HG03432 (cell line): ENCODE measurements at regions not wholly inside any gene's neighbourhood (a gene's known extent, or its start where the extent isn't known, plus 50 kb on each side); places are given as distances from the start of the nearest gene placed in this dataset.
"Not testable (repeated sequence)": the region's sequence is repeated elsewhere in the genome, so short reads cannot be mapped to it uniquely, and the experiment has no call there.

Experiments used
- ATAC-seq: cut with Tn5 transposase; IDR thresholded peaks from one replicate; pipeline ENCODE4 v1.9.1; 2021; ENCODE audit warnings: mild to moderate bottlenecking, moderate library complexity; ENCODE audit not compliant: unreplicated experiment

DNA sequence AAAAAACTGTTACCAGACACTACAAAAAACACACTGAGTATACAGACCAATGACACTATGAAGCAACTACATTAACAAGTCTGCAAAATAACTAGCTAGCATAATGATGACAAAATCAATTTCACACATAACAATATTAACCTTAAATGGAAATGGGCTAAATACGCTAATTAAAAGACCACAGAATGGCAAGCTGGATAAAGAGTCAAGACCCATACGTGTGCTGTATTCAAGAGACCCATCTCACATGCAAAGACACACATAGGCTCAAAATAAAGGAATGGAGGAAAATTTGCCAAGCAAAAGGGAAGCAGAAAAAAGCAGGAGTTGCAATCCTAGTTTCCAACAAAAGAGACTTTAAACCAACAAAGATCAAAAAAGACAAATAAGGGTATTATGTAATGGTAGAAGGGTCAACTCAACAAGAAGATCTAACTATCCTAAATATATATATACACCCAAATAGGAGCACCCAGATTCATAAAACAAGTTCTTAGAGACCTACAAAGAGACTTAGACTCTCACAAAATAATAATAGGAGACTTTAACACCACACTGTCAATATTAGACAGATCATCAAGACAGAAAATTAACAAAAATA is 158.6 kb downstream of the ALDH8A1 start:
- not testable (repeated sequence) for ATAC-seq

DNA sequence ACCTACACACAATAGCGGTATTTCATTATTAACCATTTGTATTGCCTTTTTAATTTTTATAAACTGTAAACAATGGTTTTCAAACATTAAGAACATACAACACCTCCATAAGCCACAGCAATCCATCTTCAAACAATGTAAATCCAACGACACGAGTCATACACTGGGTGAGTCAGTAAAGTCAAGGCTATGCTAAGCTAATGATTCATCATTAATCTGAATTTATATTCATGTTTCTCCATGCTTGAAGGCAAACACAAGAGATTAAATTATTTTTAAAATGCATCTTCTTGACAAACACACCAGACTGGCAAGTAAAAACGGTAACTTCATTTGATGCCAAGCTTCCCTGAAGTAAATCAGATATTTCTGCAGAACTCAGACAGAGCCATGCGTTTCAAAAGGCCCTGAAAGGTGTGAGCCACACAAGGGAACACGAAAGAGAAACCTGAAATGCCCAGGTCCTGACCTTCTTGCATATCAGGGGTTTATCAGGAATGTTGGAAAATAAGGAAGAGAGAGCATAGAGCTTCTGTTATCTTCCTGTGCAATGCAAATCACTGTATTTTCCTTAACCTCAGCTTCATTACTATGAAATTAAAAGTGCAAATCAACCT is 162.5 kb downstream of the ALDH8A1 start:
- ATAC-seq = no peak

DNA sequence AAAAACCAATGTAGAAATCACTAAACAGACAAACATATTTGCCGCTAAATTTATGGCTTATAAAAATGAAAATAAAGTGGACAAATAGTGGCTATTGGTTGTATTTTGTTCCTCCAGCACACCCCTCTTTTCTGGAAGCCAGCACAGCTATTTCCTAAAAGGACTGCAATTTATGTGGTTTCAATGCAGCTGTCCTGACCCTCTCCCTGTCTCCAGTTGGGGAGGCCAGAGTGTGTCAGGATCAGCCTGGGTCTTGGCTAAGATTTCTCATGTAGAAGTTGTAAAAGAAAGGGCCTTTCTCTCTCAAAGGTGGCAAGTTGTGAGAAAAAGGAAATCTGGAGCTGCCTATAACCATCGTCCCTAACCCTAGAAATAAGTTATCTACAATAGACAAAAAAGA is 165.6 kb downstream of the ALDH8A1 start:
- no peak for ATAC-seq

DNA sequence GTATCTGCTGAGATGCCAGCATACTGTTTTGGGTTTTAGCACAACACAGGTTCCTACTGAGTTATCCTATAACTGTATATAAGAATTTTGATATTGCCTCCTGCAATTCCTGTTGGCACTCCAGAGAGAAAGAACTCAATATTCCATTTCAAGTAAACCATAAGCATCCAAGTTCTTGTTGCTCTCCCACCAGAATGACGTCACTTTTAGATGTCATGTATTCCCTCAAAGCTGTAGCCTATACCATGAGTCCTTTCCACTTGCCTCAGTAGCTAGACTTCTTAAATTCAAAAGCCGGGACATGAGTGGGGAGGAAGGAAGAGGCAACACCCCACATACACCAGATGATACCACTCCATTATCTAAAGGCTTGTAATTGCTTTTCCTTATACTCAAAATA is 171.5 kb downstream of the ALDH8A1 start:
- ATAC-seq = no peak

DNA sequence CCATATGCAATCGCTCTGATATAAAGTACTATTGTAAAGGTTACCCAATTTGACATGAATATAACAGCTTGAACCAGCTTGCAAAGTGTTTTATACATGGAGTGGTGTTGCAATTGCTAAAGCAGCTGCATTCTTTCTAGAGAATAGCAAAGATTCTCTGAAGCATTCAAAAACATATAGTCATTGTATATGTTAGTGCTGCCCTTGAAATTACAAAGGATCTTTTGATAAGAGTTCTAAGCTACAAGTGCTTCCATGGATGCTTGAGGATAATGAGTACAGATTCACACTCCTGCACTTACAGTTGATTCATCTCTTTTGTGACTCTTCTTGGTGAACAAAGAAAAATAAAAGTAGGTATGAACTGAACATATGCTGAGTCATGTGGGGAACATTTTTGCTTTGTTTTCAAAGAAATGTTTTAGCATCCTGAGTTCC is 175.7 kb downstream of the ALDH8A1 start:
- no peak for ATAC-seq

DNA sequence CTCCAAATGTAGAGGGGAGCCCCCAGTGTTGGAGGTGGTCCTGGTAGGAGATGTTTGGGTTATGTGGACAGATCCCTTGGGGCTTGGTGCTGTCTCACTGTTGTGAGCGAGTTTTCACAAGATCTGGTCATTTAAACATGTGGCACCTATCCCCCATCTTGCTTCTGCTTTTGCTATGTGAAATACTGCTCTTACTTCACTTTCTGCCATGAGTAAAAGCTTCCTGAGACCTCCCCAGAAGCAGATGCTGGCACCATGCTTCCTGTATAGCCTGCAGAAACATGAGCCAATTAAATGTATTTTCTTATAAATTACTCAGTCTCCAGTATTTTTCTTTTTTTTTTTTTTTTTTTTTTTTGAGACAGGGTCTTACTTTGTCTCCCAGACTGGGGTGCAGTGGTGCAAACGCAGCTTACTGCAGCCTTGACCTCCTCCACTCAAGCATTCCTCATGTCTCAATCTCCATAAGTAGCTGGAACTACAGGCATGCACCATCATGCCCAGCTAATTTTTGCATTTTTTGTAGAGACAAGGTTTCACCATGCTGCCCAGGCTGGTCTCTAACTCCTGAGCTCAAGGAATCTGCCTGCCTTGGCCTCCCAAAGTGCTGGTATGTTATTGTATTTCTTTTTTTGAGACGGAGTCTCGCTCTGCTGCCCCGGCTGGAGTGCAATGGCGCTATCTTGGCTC is 177.1 kb downstream of the ALDH8A1 start:
- ATAC-seq = no peak

DNA sequence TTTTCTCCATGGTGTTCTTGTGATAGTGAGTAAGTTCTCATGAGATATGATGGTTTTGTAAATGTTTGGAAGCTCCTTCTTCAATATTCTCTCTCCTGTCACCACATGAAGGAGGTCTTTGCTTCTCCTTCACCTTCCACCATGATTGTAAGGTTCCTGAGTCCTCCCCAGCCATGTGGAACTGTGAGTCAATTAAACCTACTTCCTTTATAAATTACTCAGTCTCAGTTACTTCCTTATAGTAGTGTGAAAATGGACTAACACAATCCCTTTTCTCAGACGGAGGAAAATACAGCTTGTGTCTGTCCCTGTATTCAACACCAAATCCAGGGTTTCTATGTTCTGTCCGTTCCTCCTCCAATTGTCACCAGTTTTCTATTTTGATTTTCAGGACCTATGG is 181.0 kb downstream of the ALDH8A1 start:
- no peak for ATAC-seq

DNA sequence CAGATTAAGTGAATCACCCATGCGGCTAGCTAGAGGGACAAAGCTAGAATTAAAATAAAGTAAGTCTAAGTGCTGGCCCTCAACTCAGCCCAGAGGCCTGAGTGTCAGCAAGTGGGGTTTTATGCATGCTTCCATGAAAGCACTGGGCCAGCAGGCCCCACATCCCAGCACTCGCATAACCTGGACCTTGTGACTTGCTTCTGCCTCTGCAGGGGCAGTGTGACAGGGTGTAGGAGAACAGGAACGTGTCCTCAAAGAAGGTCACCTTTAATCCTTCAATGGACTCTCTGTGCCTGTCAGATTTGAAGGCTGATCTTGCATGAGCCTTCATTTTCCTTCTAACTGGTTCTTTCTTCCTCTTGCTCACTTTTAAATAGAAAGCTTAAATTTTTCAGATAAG is 183.4 kb downstream of the ALDH8A1 start:
- ATAC-seq = no peak

DNA sequence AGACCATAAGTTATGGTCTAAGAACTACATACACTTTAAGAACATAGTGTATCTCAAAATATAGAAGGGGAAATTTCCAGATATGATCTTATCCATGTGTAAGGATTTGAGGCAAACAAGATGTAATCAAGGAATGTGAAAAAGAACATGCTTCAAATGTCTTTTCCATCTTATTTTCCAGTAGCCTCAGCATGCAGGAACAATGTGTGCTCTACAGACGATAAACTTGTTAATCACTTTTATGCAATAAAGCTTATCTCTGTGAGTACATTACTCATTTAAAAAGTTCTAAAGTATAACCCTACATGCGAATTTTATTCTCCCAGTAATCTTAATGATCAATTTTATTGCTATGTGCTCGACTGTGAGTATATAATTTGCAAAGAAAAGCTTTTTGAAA is 185.2 kb downstream of the ALDH8A1 start:
- ATAC-seq = no peak

DNA sequence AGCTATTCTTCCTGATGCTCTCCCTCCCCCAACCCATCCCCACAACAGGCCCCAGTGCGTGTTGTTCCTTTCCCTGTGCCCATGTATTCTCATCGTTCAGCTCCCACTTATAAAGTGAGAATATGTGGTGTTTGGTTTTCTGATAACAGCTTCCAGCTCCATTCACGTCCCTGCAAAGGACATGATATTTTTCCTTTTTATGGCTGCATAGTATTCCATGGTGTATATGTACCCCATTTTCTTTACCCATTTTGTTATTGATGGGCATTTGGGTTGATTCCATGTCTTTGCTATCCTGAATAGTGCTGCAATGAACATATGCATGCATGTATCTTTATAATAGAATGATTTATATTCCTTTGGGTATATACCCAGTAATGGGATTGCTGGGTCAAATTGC is 186.3 kb downstream of the ALDH8A1 start:
- ATAC-seq = not testable (repeated sequence)

DNA sequence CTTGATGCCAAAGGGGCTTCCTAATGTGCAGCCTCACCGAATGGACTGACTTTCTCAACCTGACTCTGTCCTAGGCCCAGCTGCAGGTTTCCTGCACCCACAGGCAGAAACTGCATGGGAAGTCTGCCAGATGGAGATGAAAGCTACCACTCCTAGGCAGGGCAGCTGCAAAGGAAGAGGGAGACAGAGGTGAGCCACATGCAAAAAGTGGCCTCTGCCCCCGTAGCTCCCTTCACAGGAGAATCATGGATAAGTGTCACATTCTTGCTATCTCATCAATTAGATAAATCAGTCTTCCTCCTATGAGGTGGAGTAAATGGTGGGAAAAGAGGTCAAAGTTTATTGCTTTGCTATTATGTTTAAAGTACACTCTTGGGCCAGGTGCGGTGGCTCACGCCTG is 191.3 kb downstream of the ALDH8A1 start:
- no peak for ATAC-seq

DNA sequence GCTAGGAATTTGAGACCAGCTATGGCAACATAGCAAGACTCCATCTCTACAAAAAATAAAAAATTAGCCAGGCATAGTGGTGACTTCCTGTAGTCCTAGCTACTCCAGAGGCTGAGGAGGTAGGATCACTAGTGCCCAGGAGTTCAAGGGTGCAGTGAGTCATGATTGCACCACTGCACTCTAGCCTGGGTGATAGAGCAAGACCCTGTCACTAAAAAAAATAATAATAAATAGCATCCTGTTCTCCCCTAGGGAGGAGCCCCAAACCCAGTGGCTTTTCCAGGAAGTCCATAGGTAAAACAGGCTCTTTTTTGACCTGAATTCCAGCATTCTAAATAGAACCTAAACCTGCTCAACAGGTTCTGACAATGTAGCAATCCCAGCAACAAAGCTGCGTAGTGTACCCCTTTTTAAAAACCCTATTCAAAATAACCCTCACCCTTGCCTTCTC is 192.0 kb downstream of the ALDH8A1 start:
- no peak for ATAC-seq

DNA sequence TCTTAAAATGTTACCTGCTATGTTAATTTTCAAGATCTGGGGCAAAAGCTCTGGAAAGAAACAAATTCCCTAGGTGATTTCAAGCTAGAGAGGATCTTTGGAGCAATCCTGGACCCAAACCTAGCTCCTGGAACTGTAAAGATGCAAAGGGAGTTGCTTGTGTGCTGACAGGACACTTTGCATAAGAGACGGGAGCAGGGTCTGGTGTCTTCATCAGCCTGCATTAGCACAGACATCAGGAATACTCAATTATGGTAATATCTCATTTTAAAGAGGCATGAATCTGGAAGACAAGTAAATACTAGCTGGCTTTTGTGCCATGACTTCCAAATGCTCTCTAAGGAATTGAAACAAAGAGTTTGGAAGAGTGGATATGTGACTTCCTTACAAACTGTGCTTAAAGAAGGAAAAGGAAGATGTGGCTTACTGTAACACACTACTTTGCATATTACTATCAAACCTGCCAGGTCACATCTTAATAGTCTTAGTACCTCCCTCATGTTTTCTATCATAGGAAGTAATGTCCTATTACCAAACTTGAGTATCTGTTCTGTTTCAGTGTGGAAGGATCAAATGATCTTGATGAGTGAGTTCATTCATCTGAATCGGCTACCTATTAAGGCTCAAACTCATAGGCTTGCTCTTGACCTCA is 193.4 kb downstream of the ALDH8A1 start:
- ATAC-seq = no peak

DNA sequence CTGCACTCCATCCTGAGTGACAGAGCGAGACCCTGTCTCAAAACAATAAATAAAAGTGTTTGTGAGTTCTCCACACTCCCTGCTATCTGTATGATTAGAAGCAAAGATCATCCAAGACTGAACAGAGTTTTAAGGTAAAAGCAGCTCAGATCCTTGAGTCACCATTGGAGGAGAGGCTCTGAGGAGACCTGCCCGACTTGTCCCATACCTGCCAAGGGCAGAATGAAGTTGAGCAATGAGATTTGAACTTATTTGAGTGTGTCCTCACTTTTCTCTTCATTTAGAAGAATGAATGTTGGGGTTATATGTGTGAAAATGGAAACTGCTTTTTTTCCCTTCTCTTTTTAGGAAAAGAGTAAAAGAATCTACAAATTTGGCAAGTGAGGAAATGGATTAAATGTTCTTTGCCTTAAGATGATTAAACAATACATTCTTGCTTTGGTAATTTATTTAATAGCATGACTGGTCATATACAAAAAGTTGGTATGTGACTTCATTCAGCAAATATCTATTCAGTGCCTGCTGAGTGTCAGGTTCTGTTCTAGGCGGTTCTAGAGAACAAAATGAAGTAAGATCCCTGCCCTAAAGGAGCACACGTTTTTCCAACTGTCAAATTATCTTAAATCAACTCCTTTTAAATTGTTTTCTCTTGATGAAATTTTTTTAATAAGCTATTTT is 195.7 kb downstream of the ALDH8A1 start:
- ATAC-seq = no peak

DNA sequence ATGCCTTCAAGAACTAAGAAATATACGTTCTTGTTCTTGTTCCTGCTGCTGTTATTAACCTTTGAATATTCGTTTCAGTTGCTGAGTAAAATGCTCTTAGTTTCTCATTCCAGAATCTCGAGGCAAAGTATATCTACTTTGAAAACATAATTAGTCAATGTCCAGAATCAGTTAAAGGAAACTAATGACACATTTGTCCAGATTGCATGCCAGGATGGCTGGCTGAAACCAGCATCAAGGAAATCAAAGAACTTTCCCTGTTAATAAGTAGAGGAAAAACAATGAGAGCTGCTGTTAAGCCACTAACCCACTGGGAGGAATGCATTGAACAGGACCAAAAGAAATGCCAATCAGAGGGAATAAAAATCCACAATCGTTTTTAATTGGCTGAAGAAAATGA is 196.9 kb downstream of the ALDH8A1 start:
- ATAC-seq = no peak

DNA sequence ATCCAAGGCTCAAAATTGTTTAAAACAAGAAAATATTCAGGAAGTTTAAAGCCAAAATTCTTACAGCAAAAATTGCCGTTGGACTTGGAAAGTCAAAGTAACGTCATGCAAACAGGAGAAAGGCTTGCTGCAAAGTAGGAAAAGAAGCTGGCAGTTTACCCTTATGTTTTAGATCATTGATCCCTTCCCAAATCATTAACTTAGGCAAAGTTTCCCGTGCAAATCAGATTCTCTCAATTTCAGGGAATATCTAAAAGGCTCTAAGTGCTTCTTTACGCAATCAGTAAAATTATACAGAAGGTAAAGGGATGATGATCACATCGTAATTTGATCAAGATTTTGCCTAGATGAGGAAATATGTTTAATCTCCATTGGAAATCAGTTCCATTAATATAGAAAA is 197.5 kb downstream of the ALDH8A1 start:
- no peak for ATAC-seq

DNA sequence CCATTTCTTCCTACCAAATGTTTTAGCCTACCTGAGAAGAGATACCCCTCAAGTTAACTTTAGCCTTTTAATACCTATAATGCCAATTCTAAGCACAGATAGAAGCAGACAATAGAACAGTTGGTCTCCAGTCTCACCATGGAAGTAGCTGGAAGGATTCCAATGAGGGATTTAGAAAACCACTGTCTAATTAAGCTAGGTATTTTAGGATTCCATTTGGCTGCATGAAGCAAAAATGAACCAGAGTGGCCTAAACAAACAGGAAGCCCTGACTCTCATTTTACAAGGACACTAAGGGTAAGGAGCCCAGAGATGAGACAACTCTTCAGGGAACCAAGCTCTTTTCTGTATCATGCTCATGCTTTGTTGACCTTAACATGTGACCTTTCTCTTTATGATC is 199.2 kb downstream of the ALDH8A1 start:
- no peak for ATAC-seq

DNA sequence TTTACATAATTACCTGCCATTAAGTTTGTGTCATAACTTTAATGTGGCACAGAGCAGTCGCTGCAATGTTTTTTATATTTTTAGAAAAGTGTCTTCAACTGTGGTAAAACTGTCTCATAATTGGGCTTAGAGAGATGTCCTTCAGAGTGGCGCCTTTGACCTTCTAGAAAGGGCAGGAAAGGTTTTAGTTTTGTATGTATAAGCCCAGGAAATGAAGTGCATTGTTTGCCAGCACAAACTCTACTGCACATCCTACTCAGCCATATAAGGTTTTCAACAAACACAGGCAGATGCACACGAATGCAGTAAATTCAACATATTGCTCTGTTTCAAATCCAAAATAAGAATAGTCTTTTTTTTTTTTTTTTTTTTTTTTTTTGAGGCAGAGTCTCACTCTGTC is 201.4 kb downstream of the ALDH8A1 start:
- ATAC-seq = no peak

DNA sequence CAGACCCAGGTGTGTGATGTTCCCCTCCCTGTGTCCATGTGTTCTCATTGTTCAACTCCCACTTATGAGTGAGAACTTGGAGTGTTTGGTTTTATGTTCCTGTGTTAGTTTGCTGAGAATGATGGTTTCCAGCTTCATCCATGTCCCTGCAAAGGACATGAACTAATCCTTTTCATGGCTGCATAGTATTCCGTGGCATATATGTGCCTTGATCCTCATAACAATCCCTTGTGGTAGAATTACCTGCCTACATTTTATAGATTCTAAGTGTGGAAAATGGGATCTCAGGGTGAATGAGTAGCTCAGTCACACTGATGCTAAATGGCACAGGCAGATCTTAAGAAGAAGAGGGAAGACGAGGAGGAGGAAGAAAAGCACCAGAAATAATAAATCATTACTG is 202.7 kb downstream of the ALDH8A1 start:
- ATAC-seq = not testable (repeated sequence)

DNA sequence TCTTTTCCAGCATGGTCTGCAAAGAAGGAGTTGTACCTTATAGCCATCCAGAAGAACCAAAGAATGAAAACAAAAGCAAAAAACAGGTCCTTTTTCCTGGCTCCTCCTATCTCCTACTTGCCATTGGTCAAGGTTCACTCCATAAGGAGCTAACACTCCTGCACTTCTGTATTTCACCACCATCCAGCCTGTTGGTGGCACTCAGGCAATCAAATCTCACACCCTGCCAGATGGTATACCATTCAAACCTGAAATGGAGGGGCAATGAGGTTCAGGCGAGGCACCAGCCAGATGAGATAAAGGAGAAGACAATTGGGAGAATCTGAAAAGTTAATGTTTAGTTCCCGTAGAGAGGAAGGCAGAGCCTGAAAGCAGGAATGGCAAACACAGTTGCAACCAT is 203.8 kb downstream of the ALDH8A1 start:
- no peak for ATAC-seq

DNA sequence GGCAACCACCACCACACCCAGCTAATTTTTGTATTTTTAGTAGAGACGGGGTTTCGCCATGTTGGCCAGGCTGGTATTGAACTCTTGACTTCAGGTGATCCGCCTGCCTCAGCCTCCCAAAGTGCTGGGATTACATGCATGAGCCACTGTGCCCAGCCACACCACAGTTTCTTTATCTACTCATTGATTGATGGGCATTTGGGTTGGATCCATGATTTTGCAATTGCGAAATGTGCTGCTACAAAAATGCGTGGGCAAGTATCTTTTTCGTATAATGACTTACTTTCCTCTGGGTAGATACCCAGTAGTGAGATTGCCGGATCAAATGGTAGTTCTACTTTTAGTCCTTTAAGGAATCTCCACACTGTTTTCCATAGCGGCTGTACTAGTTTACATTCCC is 204.7 kb downstream of the ALDH8A1 start:
- not testable (repeated sequence) for ATAC-seq
